GM23338 (cell line): ENCODE measurements at regions not wholly inside any gene's neighbourhood (a gene's known extent, or its start where the extent isn't known, plus 50 kb on each side); places are given as distances from the start of the nearest gene placed in this dataset.

Experiments used
- CREB1 ChIP-seq: fragments of 250-450 bp; sonication (Bioruptor Pico); IDR thresholded peaks from 2 replicates; pipeline ENCODE4 v1.5.0; 2020; ENCODE audit warnings: low read depth, mild to moderate bottlenecking, moderate library complexity
- EZH2 ChIP-seq: fragments of 200-600 bp; sonication (generic); IDR thresholded peaks from one replicate; pipeline ENCODE4 v1.8.0; 2017; ENCODE audit warnings: antibody characterized with exemption, mild to moderate bottlenecking, low read depth; ENCODE audit not compliant: unreplicated experiment
- EZH2phosphoT487 ChIP-seq: fragments of 200-600 bp; sonication (generic); IDR thresholded peaks from one replicate; pipeline ENCODE4 v1.8.1; 2018; ENCODE audit warnings: antibody characterized with exemption; ENCODE audit not compliant: unreplicated experiment
- JUNB ChIP-seq: IDR thresholded peaks from one replicate; pipeline ENCODE4 v1.6.1; 2016; ENCODE audit warnings: antibody characterized with exemption; ENCODE audit not compliant: unreplicated experiment
- NANOG ChIP-seq: IDR thresholded peaks from 2 replicates; pipeline ENCODE4 v1.6.1; 2016; ENCODE audit warnings: antibody characterized with exemption, borderline replicate concordance
- POLR2AphosphoS5 ChIP-seq: IDR thresholded peaks from 2 replicates; pipeline ENCODE4 v1.6.1; 2016; ENCODE audit warnings: antibody characterized with exemption, low read depth
- STAT1 ChIP-seq: IDR thresholded peaks from one replicate; pipeline ENCODE4 v1.6.1; 2016; ENCODE audit warnings: antibody characterized with exemption; ENCODE audit not compliant: unreplicated experiment
- ZNF114 ChIP-seq: fragments of 250-450 bp; sonication (Bioruptor Pico); IDR thresholded peaks from 2 replicates; pipeline ENCODE4 v1.5.0; 2020; ENCODE audit warnings: mild to moderate bottlenecking, moderate library complexity
- ZNF331 ChIP-seq: fragments of 250-450 bp; sonication (Bioruptor Pico); IDR thresholded peaks from 2 replicates; pipeline ENCODE4 v1.5.0; 2020; ENCODE audit warnings: low read depth, mild to moderate bottlenecking, moderate library complexity
- TF ChIP-seq, protein P1 (sequence below), 2 experiments: fragments of 200-600 bp in 1 of 2; sonication (generic) in 1 of 2; conservative IDR thresholded peaks; 2 replicates each; pipeline versions ENCODE4 v1.5.1 to v1.6.1; 2016 to 2017; ENCODE audit warnings: antibody characterized with exemption in 2 of 2, low read depth in 2 of 2, mild to moderate bottlenecking in 2 of 2, moderate library complexity in 1 of 2
- TF ChIP-seq, protein P2 (sequence below): IDR thresholded peaks from one replicate; pipeline ENCODE4 v1.6.1; 2018; ENCODE audit warnings: antibody characterized with exemption; ENCODE audit not compliant: unreplicated experiment
- TF ChIP-seq, protein P3 (sequence below): IDR thresholded peaks from 2 replicates; pipeline ENCODE4 v1.6.1; 2016; ENCODE audit warnings: antibody characterized with exemption

DNA sequence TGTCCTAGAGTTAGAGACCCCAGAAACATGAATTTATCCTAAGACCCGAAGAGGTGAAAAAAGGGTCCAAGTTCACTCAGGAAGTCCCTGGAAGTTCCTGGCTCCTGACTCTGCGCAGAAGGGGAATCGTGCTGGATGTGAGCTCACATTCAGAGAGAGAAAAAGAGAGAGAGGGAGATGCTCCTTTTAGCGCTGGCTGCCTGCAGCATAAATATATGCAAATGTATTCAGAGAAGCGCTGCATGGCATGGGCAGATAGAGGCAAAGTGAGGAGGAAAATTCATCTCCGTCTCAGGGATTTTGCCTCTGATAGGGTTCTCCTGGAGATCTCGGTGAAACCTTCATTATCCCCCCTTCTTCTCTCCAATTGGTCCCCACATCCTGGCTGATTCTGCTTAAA is 517.2 kb downstream of the MN1 start:
- TF ChIP-seq EZH2phosphoT487 (no peak), POLR2AphosphoS5 (no peak), EZH2 (no peak), CREB1 (CRISPR knock-in tag) (no peak), JUNB (no peak), NANOG (no peak), ZNF331 (CRISPR knock-in tag) (no peak), STAT1 (no peak), ZNF114 (no peak)
- TF ChIP-seq, protein P1, sequence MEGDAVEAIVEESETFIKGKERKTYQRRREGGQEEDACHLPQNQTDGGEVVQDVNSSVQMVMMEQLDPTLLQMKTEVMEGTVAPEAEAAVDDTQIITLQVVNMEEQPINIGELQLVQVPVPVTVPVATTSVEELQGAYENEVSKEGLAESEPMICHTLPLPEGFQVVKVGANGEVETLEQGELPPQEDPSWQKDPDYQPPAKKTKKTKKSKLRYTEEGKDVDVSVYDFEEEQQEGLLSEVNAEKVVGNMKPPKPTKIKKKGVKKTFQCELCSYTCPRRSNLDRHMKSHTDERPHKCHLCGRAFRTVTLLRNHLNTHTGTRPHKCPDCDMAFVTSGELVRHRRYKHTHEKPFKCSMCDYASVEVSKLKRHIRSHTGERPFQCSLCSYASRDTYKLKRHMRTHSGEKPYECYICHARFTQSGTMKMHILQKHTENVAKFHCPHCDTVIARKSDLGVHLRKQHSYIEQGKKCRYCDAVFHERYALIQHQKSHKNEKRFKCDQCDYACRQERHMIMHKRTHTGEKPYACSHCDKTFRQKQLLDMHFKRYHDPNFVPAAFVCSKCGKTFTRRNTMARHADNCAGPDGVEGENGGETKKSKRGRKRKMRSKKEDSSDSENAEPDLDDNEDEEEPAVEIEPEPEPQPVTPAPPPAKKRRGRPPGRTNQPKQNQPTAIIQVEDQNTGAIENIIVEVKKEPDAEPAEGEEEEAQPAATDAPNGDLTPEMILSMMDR (conservative IDR thresholded peaks at IDR 0.05; ENCODE audit: low read depth in 2 of 2) = no peak
- TF ChIP-seq, protein P2, sequence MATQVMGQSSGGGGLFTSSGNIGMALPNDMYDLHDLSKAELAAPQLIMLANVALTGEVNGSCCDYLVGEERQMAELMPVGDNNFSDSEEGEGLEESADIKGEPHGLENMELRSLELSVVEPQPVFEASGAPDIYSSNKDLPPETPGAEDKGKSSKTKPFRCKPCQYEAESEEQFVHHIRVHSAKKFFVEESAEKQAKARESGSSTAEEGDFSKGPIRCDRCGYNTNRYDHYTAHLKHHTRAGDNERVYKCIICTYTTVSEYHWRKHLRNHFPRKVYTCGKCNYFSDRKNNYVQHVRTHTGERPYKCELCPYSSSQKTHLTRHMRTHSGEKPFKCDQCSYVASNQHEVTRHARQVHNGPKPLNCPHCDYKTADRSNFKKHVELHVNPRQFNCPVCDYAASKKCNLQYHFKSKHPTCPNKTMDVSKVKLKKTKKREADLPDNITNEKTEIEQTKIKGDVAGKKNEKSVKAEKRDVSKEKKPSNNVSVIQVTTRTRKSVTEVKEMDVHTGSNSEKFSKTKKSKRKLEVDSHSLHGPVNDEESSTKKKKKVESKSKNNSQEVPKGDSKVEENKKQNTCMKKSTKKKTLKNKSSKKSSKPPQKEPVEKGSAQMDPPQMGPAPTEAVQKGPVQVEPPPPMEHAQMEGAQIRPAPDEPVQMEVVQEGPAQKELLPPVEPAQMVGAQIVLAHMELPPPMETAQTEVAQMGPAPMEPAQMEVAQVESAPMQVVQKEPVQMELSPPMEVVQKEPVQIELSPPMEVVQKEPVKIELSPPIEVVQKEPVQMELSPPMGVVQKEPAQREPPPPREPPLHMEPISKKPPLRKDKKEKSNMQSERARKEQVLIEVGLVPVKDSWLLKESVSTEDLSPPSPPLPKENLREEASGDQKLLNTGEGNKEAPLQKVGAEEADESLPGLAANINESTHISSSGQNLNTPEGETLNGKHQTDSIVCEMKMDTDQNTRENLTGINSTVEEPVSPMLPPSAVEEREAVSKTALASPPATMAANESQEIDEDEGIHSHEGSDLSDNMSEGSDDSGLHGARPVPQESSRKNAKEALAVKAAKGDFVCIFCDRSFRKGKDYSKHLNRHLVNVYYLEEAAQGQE = no peak
- TF ChIP-seq, protein P3, sequence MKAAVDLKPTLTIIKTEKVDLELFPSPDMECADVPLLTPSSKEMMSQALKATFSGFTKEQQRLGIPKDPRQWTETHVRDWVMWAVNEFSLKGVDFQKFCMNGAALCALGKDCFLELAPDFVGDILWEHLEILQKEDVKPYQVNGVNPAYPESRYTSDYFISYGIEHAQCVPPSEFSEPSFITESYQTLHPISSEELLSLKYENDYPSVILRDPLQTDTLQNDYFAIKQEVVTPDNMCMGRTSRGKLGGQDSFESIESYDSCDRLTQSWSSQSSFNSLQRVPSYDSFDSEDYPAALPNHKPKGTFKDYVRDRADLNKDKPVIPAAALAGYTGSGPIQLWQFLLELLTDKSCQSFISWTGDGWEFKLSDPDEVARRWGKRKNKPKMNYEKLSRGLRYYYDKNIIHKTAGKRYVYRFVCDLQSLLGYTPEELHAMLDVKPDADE = no peak
